ENCODE measurements at regions not wholly inside any gene's neighbourhood (a gene's known extent, or its start where the extent isn't known, plus 50 kb on each side); places are given as distances from the start of the nearest gene placed in this dataset.

GRCh38 chr1:79604490-79605198 lies 598.1 kb upstream of the ADGRL4 start:
- TF ChIP-seq, protein P1, sequence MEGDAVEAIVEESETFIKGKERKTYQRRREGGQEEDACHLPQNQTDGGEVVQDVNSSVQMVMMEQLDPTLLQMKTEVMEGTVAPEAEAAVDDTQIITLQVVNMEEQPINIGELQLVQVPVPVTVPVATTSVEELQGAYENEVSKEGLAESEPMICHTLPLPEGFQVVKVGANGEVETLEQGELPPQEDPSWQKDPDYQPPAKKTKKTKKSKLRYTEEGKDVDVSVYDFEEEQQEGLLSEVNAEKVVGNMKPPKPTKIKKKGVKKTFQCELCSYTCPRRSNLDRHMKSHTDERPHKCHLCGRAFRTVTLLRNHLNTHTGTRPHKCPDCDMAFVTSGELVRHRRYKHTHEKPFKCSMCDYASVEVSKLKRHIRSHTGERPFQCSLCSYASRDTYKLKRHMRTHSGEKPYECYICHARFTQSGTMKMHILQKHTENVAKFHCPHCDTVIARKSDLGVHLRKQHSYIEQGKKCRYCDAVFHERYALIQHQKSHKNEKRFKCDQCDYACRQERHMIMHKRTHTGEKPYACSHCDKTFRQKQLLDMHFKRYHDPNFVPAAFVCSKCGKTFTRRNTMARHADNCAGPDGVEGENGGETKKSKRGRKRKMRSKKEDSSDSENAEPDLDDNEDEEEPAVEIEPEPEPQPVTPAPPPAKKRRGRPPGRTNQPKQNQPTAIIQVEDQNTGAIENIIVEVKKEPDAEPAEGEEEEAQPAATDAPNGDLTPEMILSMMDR (IDR thresholded peaks at IDR 0.05) = no peak
- no peak for TF ChIP-seq POLR2A (IDR thresholded peaks at IDR 0.05)

All from adrenal gland (tissue), 5 donors.